Transverse colon (tissue), 4 donors: ENCODE measurements at regions not wholly inside any gene's neighbourhood (a gene's known extent, or its start where the extent isn't known, plus 50 kb on each side); places are given as distances from the start of the nearest gene placed in this dataset.

ENCODE experiments used
- EP300 ChIP-seq: sonication (generic); formaldehyde crosslinking; IDR thresholded peaks from one replicate; pipeline ENCODE4 v1.6.1; 2017; ENCODE audit warnings: antibody characterized with exemption, low read depth
- POLR2A ChIP-seq: fragments of 450-650 bp; IDR thresholded peaks from one replicate; pipeline ENCODE4 v1.6.1; 2016; ENCODE audit warnings: antibody characterized with exemption, mild to moderate bottlenecking, moderate library complexity
- POLR2AphosphoS5 ChIP-seq, 3 donors: sonication (generic); formaldehyde crosslinking; IDR thresholded peaks; one replicate each; pipeline ENCODE4 v1.6.1; 2016; ENCODE audit warnings: antibody characterized with exemption in 3 of 3
- TF ChIP-seq, protein P1 (sequence below), 5 experiments: fragments of 200-600 bp in 3 of 5; fragments of 450-650 bp in 2 of 5; sonication (generic) in 3 of 5; IDR thresholded peaks; 1 replicate in 2 of 5; 2 replicates in 3 of 5; pipeline ENCODE4 v1.5.1; 2016 to 2017; ENCODE audit warnings: antibody characterized with exemption in 5 of 5, inconsistent platforms in 3 of 5, mild to moderate bottlenecking in 2 of 5, moderate library complexity in 1 of 5

DNA sequence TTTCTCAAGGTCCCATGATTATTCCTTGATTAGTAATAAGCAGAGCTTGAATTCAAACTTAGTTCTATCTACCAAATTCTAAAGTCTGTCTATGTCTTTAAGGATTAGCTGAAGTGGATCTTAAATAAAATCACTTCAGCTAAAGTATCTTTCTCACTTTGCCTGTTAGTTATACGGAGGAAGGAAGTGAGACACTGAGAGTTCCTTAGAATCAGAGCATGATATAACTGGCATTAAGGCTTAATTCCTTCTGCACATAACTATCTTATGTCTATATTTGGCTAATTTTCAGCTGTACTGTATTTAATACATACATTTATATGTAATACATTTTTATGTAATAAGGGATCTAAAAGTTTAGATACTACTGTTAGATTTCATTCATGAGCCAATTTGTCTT lies 491.1 kb upstream of the GHITM start:
- TF ChIP-seq, protein P1, sequence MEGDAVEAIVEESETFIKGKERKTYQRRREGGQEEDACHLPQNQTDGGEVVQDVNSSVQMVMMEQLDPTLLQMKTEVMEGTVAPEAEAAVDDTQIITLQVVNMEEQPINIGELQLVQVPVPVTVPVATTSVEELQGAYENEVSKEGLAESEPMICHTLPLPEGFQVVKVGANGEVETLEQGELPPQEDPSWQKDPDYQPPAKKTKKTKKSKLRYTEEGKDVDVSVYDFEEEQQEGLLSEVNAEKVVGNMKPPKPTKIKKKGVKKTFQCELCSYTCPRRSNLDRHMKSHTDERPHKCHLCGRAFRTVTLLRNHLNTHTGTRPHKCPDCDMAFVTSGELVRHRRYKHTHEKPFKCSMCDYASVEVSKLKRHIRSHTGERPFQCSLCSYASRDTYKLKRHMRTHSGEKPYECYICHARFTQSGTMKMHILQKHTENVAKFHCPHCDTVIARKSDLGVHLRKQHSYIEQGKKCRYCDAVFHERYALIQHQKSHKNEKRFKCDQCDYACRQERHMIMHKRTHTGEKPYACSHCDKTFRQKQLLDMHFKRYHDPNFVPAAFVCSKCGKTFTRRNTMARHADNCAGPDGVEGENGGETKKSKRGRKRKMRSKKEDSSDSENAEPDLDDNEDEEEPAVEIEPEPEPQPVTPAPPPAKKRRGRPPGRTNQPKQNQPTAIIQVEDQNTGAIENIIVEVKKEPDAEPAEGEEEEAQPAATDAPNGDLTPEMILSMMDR (IDR thresholded peaks at IDR 0.05): no peak
- TF ChIP-seq POLR2AphosphoS5 (IDR thresholded peaks at IDR 0.05) (no peak), POLR2A (no peak), EP300 (no peak)
